ENCODE measurements at regions not wholly inside any gene's neighbourhood (a gene's known extent, or its start where the extent isn't known, plus 50 kb on each side); places are given as distances from the start of the nearest gene placed in this dataset.

GRCh38 chr18:51621864-51622160, 424.3 kb upstream of the MEX3C start:
- peaks cover 21% of the 10 kb centered on the region for H3K4me1 ChIP-seq (ENCODE audit: low read length)
- H3K9ac ChIP-seq (ENCODE audit: low read length) = peak overlapping the region; percentile 20; the same call in 1 of the 2 replicates
- no peaks in the 10 kb centered on the region for H3F3A ChIP-seq (ENCODE audit: insufficient read depth, low read length)
- H3K9me3 ChIP-seq (replicated peaks; ENCODE audit: insufficient read depth, low read length) = no peaks in the 10 kb centered on the region
- no peaks in the 10 kb centered on the region for H3K36me3 ChIP-seq (replicated peaks; ENCODE audit: insufficient read depth, low read length)
- peak overlapping the region; percentile 40; the same call in 1 of the 2 replicates for H3K4me2 ChIP-seq (ENCODE audit: low read depth, low read length)
- H3K79me2 ChIP-seq (ENCODE audit: low read length) = no peaks in the 10 kb centered on the region
- TF ChIP-seq EZH2 (optimal IDR thresholded peaks at IDR 0.05; ENCODE audit: low read depth, low read length) = no peak
- no peaks in the 10 kb centered on the region for H3K9me2 ChIP-seq (replicated peaks; ENCODE audit: insufficient read depth, low read length)
- no peak overlapping the region for H3K27ac ChIP-seq (ENCODE audit: low read length)
- DNase-seq = no peak
- H4K20me1 ChIP-seq (ENCODE audit: insufficient read depth, low read length) = no peaks in the 10 kb centered on the region
- H3K27me3 ChIP-seq (replicated peaks; ENCODE audit: insufficient read depth, low read length) = no peaks in the 10 kb centered on the region
- H3K4me3 ChIP-seq (ENCODE audit: low read length) = no peak overlapping the region
- peak overlapping the region; percentile 11; the same call in 1 of the 2 replicates for H2AFZ ChIP-seq (ENCODE audit: low read length)

DNA sequence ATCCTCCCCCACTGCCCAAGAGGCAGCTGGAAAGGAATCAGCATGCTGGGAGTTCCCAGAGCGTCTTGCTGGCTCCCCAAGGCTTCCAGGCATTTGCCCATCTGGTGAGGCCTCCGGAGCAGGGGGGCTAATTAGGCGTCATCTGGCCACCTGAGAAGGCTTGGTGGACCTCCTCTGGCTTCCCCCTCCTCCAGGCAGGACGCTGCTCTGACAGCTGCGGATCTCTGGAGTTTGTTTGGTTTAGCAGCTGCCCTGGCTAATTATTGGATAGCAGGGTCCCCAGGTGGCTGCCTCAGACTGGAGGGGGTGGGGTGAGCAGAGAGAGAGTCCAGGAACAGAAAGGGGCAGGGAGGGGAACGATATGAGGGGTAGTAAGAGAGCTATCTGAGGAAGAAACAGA, 425.2 kb upstream of the MEX3C start:
- Histone ChIP-seq H3K9ac (ENCODE audit: low read length) (no peak overlapping the region), H4K20me1 (ENCODE audit: insufficient read depth, low read length) (no peaks in the 10 kb centered on the region), H3K79me2 (ENCODE audit: low read length) (no peaks in the 10 kb centered on the region), H2AFZ (ENCODE audit: low read length) (no peak overlapping the region), H3K4me2 (ENCODE audit: low read depth, low read length) (no peak overlapping the region), H3K27me3 (replicated peaks; ENCODE audit: insufficient read depth, low read length) (no peaks in the 10 kb centered on the region), H3K36me3 (replicated peaks; ENCODE audit: insufficient read depth, low read length) (no peaks in the 10 kb centered on the region), H3K27ac (ENCODE audit: low read length) (no peak overlapping the region), H3K4me1 (ENCODE audit: low read length) (peaks cover 25% of the 10 kb centered on the region), H3K9me2 (replicated peaks; ENCODE audit: insufficient read depth, low read length) (no peaks in the 10 kb centered on the region), H3K9me3 (replicated peaks; ENCODE audit: insufficient read depth, low read length) (no peaks in the 10 kb centered on the region), H3K4me3 (ENCODE audit: low read length) (no peak overlapping the region), H3F3A (ENCODE audit: insufficient read depth, low read length) (no peaks in the 10 kb centered on the region)
- no peak for TF ChIP-seq EZH2 (optimal IDR thresholded peaks at IDR 0.05; ENCODE audit: low read depth, low read length)
- TF ChIP-seq EZH2phosphoT487 (IDR thresholded peaks at IDR 0.05; ENCODE audit: low read length) = no peak
- TF ChIP-seq CTCF (IDR thresholded peaks at IDR 0.05; ENCODE audit: low read length) = no peak
- no peak for DNase-seq

DNA sequence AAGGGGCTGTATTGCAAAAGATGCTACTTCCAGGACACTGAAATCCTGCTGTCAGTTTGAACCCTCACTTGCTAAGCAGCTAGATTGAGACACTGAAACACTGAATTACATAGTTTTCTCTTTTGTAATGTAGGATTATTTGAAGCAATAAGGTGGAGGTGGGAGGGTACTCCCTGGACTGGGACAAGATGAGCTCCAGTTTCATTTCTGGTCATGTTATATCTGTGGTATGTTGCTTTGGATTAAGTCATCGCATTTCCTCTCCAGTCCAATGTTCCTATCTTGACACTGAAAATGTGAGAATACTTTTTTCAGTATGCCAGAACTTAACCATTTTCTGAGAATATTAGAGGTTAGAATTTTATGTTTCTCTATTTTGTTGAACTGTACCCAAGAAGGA, 426.2 kb upstream of the MEX3C start:
- Histone ChIP-seq H3K9me2 (replicated peaks; ENCODE audit: insufficient read depth, low read length) (no peaks in the 10 kb centered on the region), H3K27ac (ENCODE audit: low read length) (no peak overlapping the region), H3K4me1 (ENCODE audit: low read length) (peaks cover 26% of the 10 kb centered on the region), H3K36me3 (replicated peaks; ENCODE audit: insufficient read depth, low read length) (no peaks in the 10 kb centered on the region), H3K4me3 (ENCODE audit: low read length) (no peak overlapping the region), H2AFZ (ENCODE audit: low read length) (no peak overlapping the region), H4K20me1 (ENCODE audit: insufficient read depth, low read length) (no peaks in the 10 kb centered on the region), H3F3A (ENCODE audit: insufficient read depth, low read length) (no peaks in the 10 kb centered on the region), H3K9me3 (replicated peaks; ENCODE audit: insufficient read depth, low read length) (no peaks in the 10 kb centered on the region), H3K9ac (ENCODE audit: low read length) (no peak overlapping the region), H3K79me2 (ENCODE audit: low read length) (no peaks in the 10 kb centered on the region), H3K27me3 (replicated peaks; ENCODE audit: insufficient read depth, low read length) (no peaks in the 10 kb centered on the region), H3K4me2 (ENCODE audit: low read depth, low read length) (no peak overlapping the region)
- no peak for DNase-seq
- no peak for TF ChIP-seq CTCF (IDR thresholded peaks at IDR 0.05; ENCODE audit: low read length)
- no peak for TF ChIP-seq EZH2 (optimal IDR thresholded peaks at IDR 0.05; ENCODE audit: low read depth, low read length)
- no peak for TF ChIP-seq EZH2phosphoT487 (IDR thresholded peaks at IDR 0.05; ENCODE audit: low read length)

- H4K20me1 ChIP-seq (ENCODE audit: insufficient read depth, low read length) = no peaks in the 10 kb centered on the region
- peaks cover 31% of the 10 kb centered on the region for H3K4me1 ChIP-seq (ENCODE audit: low read length)
- peak; percentile 77 for DNase-seq
- H3K27me3 ChIP-seq (replicated peaks; ENCODE audit: insufficient read depth, low read length) = no peaks in the 10 kb centered on the region
- H2AFZ ChIP-seq (ENCODE audit: low read length) = peak overlapping the region; percentile 57
- no peaks in the 10 kb centered on the region for H3K79me2 ChIP-seq (ENCODE audit: low read length)
- H3K27ac ChIP-seq (ENCODE audit: low read length) = peak overlapping the region; percentile 83
- H3K9me3 ChIP-seq (replicated peaks; ENCODE audit: insufficient read depth, low read length) = 0 out of 2 replicates have a peak, but pooled peaks cover 3% of the 10 kb centered on the region
- H3K4me3 ChIP-seq (ENCODE audit: low read length) = no peak overlapping the region
- peaks cover 10% of the 10 kb centered on the region; the same call in 1 of the 2 replicates for H3F3A ChIP-seq (ENCODE audit: insufficient read depth, low read length)
- no peak for TF ChIP-seq EZH2 (optimal IDR thresholded peaks at IDR 0.05; ENCODE audit: low read depth, low read length)
- TF ChIP-seq EZH2phosphoT487 (IDR thresholded peaks at IDR 0.05; ENCODE audit: low read length) = no peak
- no peak for TF ChIP-seq CTCF (IDR thresholded peaks at IDR 0.05; ENCODE audit: low read length)
- H3K36me3 ChIP-seq (replicated peaks; ENCODE audit: insufficient read depth, low read length) = no peaks in the 10 kb centered on the region
- H3K9me2 ChIP-seq (replicated peaks; ENCODE audit: insufficient read depth, low read length) = no peaks in the 10 kb centered on the region
- H3K9ac ChIP-seq (ENCODE audit: low read length) = peak overlapping the region; percentile 57; the same call in 1 of the 2 replicates
- H3K4me2 ChIP-seq (ENCODE audit: low read depth, low read length) = peak overlapping the region; percentile 14; the same call in 1 of the 2 replicates
Observed at GRCh38 chr18:51630706-51631105, 433.2 kb upstream of the MEX3C start.
